Activated B cell treated with CpG ODN at 0.5 μM for 24 hours (primary cell): ENCODE measurements at regions not wholly inside any gene's neighbourhood (a gene's known extent, or its start where the extent isn't known, plus 50 kb on each side); places are given as distances from the start of the nearest gene placed in this dataset.
"Not testable (repeated sequence)": the region's sequence is repeated elsewhere in the genome, so short reads cannot be mapped to it uniquely, and the experiment has no call there.

ENCODE experiments used
- ATAC-seq: fragments of 200-7000 bp; cut with Tn5 transposase; one replicate; pipeline ENCODE4 v1.10.0; 2021; ENCODE audit warnings: low read depth, mild to moderate bottlenecking, moderate library complexity
- CTCF ChIA-PET: fragments of 350-600 bp; sonication (Branson Sonifier 250); formaldehyde crosslinking; loops from one replicate; lab custom pipeline; 2021; ENCODE audit warnings: antibody characterized with exemption; lab: Charles Lee
- POLR2A ChIA-PET: fragments of 350-600 bp; sonication (Branson Sonifier 250); formaldehyde crosslinking; loops from one replicate; lab custom pipeline; 2021; ENCODE audit warnings: antibody characterized with exemption; lab: Charles Lee
- DNase-seq: peaks from one replicate; pipeline ENCODE4 v3.0.0; 2022
- H3K27ac Mint-ChIP-seq: one replicate; pipeline ENCODE4 v1.8.0; 2020; ENCODE audit warnings: mixed read lengths
- H3K27me3 Mint-ChIP-seq: one replicate; pipeline ENCODE4 v1.8.0; 2021; ENCODE audit warnings: mixed read lengths
- H3K36me3 Mint-ChIP-seq: one replicate; pipeline ENCODE4 v1.8.0; 2021; ENCODE audit warnings: low read depth, mixed read lengths
- H3K4me1 Mint-ChIP-seq: one replicate; pipeline ENCODE4 v1.8.0; 2021; ENCODE audit warnings: mixed read lengths
- H3K4me3 Mint-ChIP-seq: one replicate; pipeline ENCODE4 v1.8.0; 2020; ENCODE audit warnings: mild to moderate bottlenecking, mixed read lengths
- H3K9me3 Mint-ChIP-seq: one replicate; pipeline ENCODE4 v1.8.0; 2020; ENCODE audit warnings: mixed read lengths
- intact Hi-C: fragments of 100-400 bp; cut with micrococcal nuclease; formaldehyde crosslinking; loops from one replicate; pipeline ENCODE4 v1.15.1; 2024
- TF ChIP-seq, protein P1 (sequence below): fragments of 200-600 bp; IDR thresholded peaks from one replicate; pipeline ENCODE4 v1.8.0; 2022; ENCODE audit warnings: antibody characterized with exemption, mild to moderate bottlenecking

DNA sequence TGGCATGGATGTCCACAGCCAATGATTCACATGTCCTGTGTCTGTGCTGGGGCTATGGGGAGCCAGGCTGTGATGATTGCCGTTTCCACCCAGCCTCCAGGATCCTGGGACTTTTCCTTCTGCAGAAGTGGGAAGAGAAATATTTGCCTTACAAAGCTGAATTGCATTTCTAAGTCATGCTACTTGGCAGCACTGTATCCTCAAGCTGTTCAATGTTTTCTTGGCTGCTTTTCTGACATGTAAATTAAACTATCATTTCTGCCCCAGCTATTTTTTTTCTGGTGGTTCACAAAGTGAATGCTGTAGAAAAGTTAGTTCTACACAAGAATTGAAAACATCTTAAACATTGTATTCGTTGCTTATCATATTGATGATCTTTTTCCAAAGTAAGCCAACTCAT is 51.9 kb upstream of the TCERG1L start:
- DNase-seq = no peak
- POLR2A ChIA-PET = no interaction called here
- H3K9me3 Mint-ChIP-seq = peaks cover 13% of the 10 kb centered on the region

DNA sequence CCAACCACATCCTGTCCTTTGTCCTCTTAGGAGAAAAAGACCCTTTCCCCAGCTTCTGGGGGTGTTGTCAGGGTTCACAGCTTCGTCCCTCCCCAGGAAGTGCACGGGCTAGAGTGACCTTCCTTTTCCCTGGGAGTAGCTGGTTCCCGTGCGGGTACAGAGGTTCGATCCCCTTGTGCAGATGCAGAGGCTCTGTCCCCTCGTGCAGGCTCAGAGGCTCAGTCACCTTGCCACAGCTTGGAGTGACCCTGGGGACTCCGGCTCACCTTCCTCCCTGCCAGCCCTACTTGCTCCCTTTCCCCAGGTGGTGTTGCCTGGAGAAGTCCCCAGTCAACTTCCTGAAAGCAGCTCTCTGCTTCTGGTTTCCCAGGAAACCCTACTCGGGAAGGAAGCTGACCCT is 60.0 kb upstream of the TCERG1L start:
- peaks cover 15% of the 10 kb centered on the region for H3K9me3 Mint-ChIP-seq
- H3K4me1 Mint-ChIP-seq = no peaks in the 10 kb centered on the region
- POLR2A ChIA-PET = no interaction called here
- H3K36me3 Mint-ChIP-seq = no peaks in the 10 kb centered on the region
- no peak for ATAC-seq
- DNase-seq = no peak
- no peak overlapping the region for H3K4me3 Mint-ChIP-seq
- H3K27me3 Mint-ChIP-seq = no peaks in the 10 kb centered on the region
- intact Hi-C loops = no loop called here
- TF ChIP-seq, protein P1, sequence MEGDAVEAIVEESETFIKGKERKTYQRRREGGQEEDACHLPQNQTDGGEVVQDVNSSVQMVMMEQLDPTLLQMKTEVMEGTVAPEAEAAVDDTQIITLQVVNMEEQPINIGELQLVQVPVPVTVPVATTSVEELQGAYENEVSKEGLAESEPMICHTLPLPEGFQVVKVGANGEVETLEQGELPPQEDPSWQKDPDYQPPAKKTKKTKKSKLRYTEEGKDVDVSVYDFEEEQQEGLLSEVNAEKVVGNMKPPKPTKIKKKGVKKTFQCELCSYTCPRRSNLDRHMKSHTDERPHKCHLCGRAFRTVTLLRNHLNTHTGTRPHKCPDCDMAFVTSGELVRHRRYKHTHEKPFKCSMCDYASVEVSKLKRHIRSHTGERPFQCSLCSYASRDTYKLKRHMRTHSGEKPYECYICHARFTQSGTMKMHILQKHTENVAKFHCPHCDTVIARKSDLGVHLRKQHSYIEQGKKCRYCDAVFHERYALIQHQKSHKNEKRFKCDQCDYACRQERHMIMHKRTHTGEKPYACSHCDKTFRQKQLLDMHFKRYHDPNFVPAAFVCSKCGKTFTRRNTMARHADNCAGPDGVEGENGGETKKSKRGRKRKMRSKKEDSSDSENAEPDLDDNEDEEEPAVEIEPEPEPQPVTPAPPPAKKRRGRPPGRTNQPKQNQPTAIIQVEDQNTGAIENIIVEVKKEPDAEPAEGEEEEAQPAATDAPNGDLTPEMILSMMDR = no peak
- H3K27ac Mint-ChIP-seq = no peak overlapping the region
- CTCF ChIA-PET = no interaction called here

More for the DNA sequence above, 51.9 kb upstream of the TCERG1L start:
- H3K27ac Mint-ChIP-seq = no peak overlapping the region
- H3K4me1 Mint-ChIP-seq = no peaks in the 10 kb centered on the region
- TF ChIP-seq, protein P1 = no peak
- ATAC-seq = no peak
- H3K27me3 Mint-ChIP-seq = no peaks in the 10 kb centered on the region
- CTCF ChIA-PET = no interaction called here
- no peaks in the 10 kb centered on the region for H3K36me3 Mint-ChIP-seq
- intact Hi-C loops = no loop called here
- no peak overlapping the region for H3K4me3 Mint-ChIP-seq

DNA sequence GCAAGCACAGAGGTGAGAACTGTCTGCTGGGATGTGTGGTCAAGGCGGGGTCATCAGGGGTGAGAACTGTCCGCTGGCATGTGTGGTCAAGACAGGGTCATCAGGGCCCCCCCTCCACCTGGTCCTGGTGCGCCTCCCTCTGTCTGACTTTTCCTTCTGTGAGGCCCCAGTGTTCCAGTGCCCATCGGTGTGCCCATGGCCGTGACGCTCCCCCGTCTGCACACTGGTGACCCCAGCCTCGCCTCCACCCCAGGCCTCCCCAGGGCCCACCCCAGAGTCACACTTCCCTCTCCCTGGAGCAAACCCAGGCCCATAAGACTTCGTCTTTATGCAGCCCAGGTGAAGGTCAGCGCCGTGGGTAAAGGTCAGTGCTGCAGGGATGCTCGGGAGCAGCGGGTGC is 70.1 kb upstream of the TCERG1L start:
- Mint-ChIP-seq H3K27ac (no peak overlapping the region), H3K4me3 (no peak overlapping the region), H3K4me1 (no peaks in the 10 kb centered on the region), H3K36me3 (no peaks in the 10 kb centered on the region), H3K27me3 (no peaks in the 10 kb centered on the region), H3K9me3 (peaks cover under 1% of the 10 kb centered on the region)
- TF ChIP-seq, protein P1 = no peak
- ChIA-PET POLR2A (no interaction called here), CTCF (no interaction called here)
- DNase-seq (no peak), ATAC-seq (no peak)
- intact Hi-C loops = no loop called here

DNA sequence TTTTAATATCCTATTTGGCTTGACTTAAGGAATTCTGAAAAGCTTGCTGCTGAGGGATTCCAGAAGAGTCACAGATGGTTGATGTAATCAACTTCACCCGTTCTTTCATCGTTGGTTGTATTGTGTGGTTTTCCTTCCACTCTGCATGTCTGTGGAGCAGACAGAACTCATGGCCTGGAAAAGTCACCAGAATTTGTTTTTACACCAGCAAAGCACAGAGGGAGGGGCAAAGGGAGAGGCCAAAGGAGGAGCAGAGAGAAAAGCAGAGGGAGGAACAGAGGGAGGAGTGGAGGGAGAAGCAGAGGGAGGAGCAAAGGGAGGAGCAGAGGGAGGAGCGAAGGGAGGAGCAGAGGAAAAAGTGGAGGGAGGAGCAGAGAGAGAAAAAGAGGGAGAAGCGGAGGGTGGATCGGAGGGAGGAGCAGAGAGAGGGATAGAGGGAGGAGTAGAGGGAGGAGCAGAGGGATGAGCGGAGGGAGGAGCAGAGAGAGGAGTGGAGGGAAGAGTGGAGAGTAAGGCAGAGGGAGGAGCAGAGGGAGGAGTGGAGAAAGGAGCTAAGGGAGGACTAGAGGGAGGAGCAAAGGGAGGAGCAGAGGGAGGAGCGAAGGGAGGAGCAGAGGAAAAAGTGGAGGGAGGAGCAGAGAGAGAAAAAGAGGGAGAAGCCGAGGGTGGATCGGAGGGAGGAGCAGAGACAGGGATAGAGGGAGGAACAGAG is 73.8 kb upstream of the TCERG1L start:
- H3K9me3 Mint-ChIP-seq, H3K36me3 Mint-ChIP-seq, POLR2A ChIA-PET: not testable (repeated sequence)

DNA sequence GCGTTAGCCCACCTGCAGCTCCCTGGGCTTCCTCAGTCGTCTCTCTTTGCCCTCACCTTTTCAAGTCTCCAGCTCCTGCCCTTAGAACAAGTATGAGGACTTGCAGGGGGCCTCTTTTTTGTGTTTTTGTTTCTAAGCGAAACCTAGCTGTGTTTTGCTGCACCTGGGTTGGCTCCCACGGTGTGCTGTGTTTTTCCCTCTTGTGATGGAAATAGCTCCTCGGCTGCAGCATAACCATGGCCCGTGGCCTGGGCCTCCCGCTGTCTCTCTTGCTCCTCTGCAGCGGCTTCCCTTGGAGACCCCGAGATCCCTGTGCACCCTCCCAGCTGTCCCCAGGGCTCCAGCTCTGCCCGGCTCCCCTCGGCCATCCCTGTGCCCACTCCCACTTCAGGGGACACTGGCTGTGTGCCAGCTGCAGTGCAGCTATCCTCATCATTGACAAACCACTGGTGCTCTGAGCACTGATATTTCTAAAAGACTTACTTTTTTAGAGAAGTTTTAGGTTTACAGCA is 75.6 kb upstream of the TCERG1L start:
- no peak for DNase-seq
- ChIA-PET CTCF (no interaction called here), POLR2A (no interaction called here)
- intact Hi-C loops = no loop called here
- Mint-ChIP-seq H3K27ac (no peak overlapping the region), H3K4me3 (no peak overlapping the region), H3K4me1 (no peaks in the 10 kb centered on the region), H3K9me3 (no peaks in the 10 kb centered on the region), H3K27me3 (no peaks in the 10 kb centered on the region), H3K36me3 (no peaks in the 10 kb centered on the region)
- ATAC-seq = no peak
- TF ChIP-seq, protein P1 = no peak

More for the DNA sequence above, 73.8 kb upstream of the TCERG1L start:
- DNase-seq, H3K4me3 Mint-ChIP-seq, H3K27me3 Mint-ChIP-seq, ATAC-seq, H3K27ac Mint-ChIP-seq, H3K4me1 Mint-ChIP-seq, CTCF ChIA-PET, intact Hi-C loops: not testable (repeated sequence)
